ENCODE measurements at regions not wholly inside any gene's neighbourhood (a gene's known extent, or its start where the extent isn't known, plus 50 kb on each side); places are given as distances from the start of the nearest gene placed in this dataset.

DNA sequence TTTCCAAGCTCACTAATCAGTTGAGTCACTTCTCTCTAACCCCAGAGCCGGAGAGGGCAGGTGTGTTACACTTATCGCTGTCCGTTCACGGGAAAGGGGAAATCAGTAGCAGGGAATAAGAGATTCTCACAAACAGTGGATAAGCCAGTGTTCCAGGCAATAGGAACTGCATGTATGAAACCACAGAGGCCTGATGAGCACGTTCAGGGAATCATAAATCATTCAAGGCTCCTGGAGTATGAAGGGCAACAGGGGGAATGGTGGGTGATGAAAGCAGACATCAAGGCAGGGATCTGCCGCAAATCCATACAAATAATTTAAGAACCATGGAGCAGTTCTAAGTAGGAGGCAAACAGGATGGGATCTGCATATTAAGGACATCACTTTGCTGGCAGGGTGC, 59.1 kb upstream of the ADGRG2 start:
- H3K4me1 ChIP-seq (ENCODE audit: insufficient read depth, low read length, severe bottlenecking) = no peaks in the 10 kb centered on the region

DNA sequence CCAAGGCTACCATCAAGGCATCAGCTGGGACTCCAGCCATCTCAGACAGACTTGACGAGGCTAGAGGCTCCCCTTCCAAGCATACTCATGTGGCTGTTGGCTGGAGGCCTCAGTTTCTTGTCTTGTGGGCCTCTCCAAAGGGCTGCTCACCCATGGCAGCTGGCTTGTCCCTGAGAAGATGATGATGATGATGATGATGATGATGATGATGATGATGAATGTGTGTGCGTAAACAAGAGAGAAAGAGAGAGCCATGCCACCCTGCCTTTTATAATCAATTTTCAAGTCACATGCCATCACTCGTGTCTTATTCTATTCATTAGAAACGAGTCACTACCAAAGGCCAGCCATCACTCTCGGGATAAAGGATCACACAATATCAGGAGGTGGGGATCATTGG, 60.5 kb upstream of the ADGRG2 start:
- Histone ChIP-seq H3K4me3 (ENCODE audit: low read depth, low read length, poor library complexity, severe bottlenecking) (no peak overlapping the region), H3F3A (ENCODE audit: insufficient read depth, low read length) (no peaks in the 10 kb centered on the region), H3K79me2 (ENCODE audit: insufficient read depth, low read length) (no peaks in the 10 kb centered on the region), H3K9me2 (ENCODE audit: low read depth, low read length) (no peaks in the 10 kb centered on the region), H3K36me3 (ENCODE audit: insufficient read depth, low read length) (no peaks in the 10 kb centered on the region), H3K9ac (ENCODE audit: low read length) (no peak overlapping the region), H4K20me1 (ENCODE audit: insufficient read depth, low read length) (no peaks in the 10 kb centered on the region), H3K4me2 (ENCODE audit: low read length) (no peak overlapping the region), H3K9me3 (ENCODE audit: low read length) (no peaks in the 10 kb centered on the region), H3K4me1 (ENCODE audit: insufficient read depth, low read length, severe bottlenecking) (no peaks in the 10 kb centered on the region), H3K27me3 (ENCODE audit: insufficient read depth, low read length) (no peaks in the 10 kb centered on the region), H2AFZ (ENCODE audit: low read length) (no peak overlapping the region), H3K27ac (ENCODE audit: low read depth, low read length, poor library complexity, severe bottlenecking) (no peak overlapping the region)
- no peak for TF ChIP-seq EZH2 (IDR thresholded peaks at IDR 0.05; ENCODE audit: borderline replicate concordance, low read length)
- TF ChIP-seq, protein P1, sequence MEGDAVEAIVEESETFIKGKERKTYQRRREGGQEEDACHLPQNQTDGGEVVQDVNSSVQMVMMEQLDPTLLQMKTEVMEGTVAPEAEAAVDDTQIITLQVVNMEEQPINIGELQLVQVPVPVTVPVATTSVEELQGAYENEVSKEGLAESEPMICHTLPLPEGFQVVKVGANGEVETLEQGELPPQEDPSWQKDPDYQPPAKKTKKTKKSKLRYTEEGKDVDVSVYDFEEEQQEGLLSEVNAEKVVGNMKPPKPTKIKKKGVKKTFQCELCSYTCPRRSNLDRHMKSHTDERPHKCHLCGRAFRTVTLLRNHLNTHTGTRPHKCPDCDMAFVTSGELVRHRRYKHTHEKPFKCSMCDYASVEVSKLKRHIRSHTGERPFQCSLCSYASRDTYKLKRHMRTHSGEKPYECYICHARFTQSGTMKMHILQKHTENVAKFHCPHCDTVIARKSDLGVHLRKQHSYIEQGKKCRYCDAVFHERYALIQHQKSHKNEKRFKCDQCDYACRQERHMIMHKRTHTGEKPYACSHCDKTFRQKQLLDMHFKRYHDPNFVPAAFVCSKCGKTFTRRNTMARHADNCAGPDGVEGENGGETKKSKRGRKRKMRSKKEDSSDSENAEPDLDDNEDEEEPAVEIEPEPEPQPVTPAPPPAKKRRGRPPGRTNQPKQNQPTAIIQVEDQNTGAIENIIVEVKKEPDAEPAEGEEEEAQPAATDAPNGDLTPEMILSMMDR (IDR thresholded peaks at IDR 0.05; ENCODE audit: low read length) = no peak

More for the DNA sequence above, 59.1 kb upstream of the ADGRG2 start:
- Histone ChIP-seq H2AFZ (ENCODE audit: low read length) (no peak overlapping the region), H3K9me3 (ENCODE audit: low read length) (no peaks in the 10 kb centered on the region), H3K9me2 (ENCODE audit: low read depth, low read length) (no peaks in the 10 kb centered on the region), H3F3A (ENCODE audit: insufficient read depth, low read length) (no peaks in the 10 kb centered on the region), H3K4me3 (ENCODE audit: low read depth, low read length, poor library complexity, severe bottlenecking) (no peak overlapping the region), H3K27me3 (ENCODE audit: insufficient read depth, low read length) (no peaks in the 10 kb centered on the region), H4K20me1 (ENCODE audit: insufficient read depth, low read length) (no peaks in the 10 kb centered on the region), H3K27ac (ENCODE audit: low read depth, low read length, poor library complexity, severe bottlenecking) (no peak overlapping the region), H3K4me2 (ENCODE audit: low read length) (no peak overlapping the region), H3K9ac (ENCODE audit: low read length) (no peak overlapping the region), H3K79me2 (ENCODE audit: insufficient read depth, low read length) (no peaks in the 10 kb centered on the region), H3K36me3 (ENCODE audit: insufficient read depth, low read length) (no peaks in the 10 kb centered on the region)
- no peak for TF ChIP-seq EZH2 (IDR thresholded peaks at IDR 0.05; ENCODE audit: borderline replicate concordance, low read length)
- TF ChIP-seq, protein P1 (IDR thresholded peaks at IDR 0.05; ENCODE audit: low read length) = no peak

DNA sequence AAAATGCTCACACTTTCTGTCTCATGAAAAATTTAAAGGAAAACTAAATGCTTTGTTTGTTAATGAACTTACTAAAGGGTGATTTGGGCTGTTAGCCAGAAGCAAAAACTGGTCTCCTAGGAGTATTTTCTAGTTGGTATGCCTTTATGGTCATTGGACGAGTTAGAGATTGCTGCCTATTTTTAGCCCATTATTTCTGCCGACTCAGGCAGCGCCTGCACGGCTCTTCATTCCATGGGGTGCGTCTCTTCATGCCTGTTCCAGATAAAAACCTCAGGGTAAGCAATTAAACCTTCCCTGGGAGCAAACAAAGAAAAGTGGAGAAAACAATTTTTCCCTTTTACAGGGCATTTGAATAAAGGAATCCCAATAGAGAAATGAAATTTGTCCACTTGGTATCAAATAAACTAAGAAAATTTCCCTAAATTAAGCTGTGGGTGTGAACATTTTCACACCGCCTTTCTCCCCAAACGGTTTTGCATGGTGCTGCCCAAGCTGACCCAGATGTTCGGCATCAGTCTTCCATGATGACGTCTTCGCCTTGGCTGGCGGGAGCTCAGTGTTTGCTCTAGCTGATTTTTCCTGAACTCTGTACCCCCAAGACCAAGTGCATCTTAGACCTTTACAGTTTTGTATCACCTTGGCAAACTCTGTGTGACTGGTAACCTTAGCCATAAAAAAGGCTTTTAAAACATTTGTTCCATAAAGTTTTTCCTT, 61.7 kb upstream of the ADGRG2 start:
- H3K36me3 ChIP-seq (ENCODE audit: insufficient read depth, low read length) = no peaks in the 10 kb centered on the region
- no peak overlapping the region for H3K4me3 ChIP-seq (ENCODE audit: low read depth, low read length, poor library complexity, severe bottlenecking)
- no peaks in the 10 kb centered on the region for H3K9me2 ChIP-seq (ENCODE audit: low read depth, low read length)
- no peaks in the 10 kb centered on the region for H3K27me3 ChIP-seq (ENCODE audit: insufficient read depth, low read length)
- H3K9me3 ChIP-seq (ENCODE audit: low read length) = no peaks in the 10 kb centered on the region
- no peak overlapping the region for H2AFZ ChIP-seq (ENCODE audit: low read length)
- no peak overlapping the region for H3K27ac ChIP-seq (ENCODE audit: low read depth, low read length, poor library complexity, severe bottlenecking)
- no peaks in the 10 kb centered on the region for H3K4me1 ChIP-seq (ENCODE audit: insufficient read depth, low read length, severe bottlenecking)
- no peak overlapping the region for H3K9ac ChIP-seq (ENCODE audit: low read length)
- no peaks in the 10 kb centered on the region for H3K79me2 ChIP-seq (ENCODE audit: insufficient read depth, low read length)
- no peaks in the 10 kb centered on the region for H4K20me1 ChIP-seq (ENCODE audit: insufficient read depth, low read length)
- TF ChIP-seq, protein P1 (IDR thresholded peaks at IDR 0.05; ENCODE audit: low read length) = no peak
- TF ChIP-seq EZH2 (IDR thresholded peaks at IDR 0.05; ENCODE audit: borderline replicate concordance, low read length) = no peak
- H3F3A ChIP-seq (ENCODE audit: insufficient read depth, low read length) = no peaks in the 10 kb centered on the region
- H3K4me2 ChIP-seq (ENCODE audit: low read length) = no peak overlapping the region
